BLaER1 treated with 17β-estradiol and CSF1 and Interleukin-3, amounts not matched to agents 10 nM and 100 nM (cell line): ENCODE measurements at regions not wholly inside any gene's neighbourhood (a gene's known extent, or its start where the extent isn't known, plus 50 kb on each side); places are given as distances from the start of the nearest gene placed in this dataset.

Experiments
- H3K27ac ChIP-seq, 11 experiments: shearing (Covaris generic); formaldehyde crosslinking; 2 replicates each; pipeline ENCODE4 v1.8.1; 2022
- H3K27me3 ChIP-seq, 11 experiments: shearing (Covaris generic); formaldehyde crosslinking; 2 replicates each; pipeline ENCODE4 v1.8.1; 2022
- H3K36me3 ChIP-seq, 11 experiments: shearing (Covaris generic); formaldehyde crosslinking; 2 replicates each; pipeline ENCODE4 v1.8.1; 2022
- H3K4me1 ChIP-seq, 10 experiments: shearing (Covaris generic); formaldehyde crosslinking; 2 replicates each; pipeline ENCODE4 v1.8.1; 2022
- H3K4me2 ChIP-seq, 11 experiments: shearing (Covaris generic); formaldehyde crosslinking; 2 replicates each; pipeline ENCODE4 v1.8.1; 2022
- H3K4me3 ChIP-seq, 10 experiments: shearing (Covaris generic); formaldehyde crosslinking; 2 replicates each; pipeline ENCODE4 v1.8.1; 2022
- H3K9ac ChIP-seq, 11 experiments: shearing (Covaris generic); formaldehyde crosslinking; 2 replicates each; pipeline ENCODE4 v1.8.1; 2022
- H3K9me3 ChIP-seq, 11 experiments: shearing (Covaris generic); formaldehyde crosslinking; replicated peaks in 1 of 11; 2 replicates each; pipeline ENCODE4 v1.8.1; 2022
- H4K20me1 ChIP-seq, 11 experiments: shearing (Covaris generic); formaldehyde crosslinking; 2 replicates each; pipeline ENCODE4 v1.8.1; 2022
- Cebpa-rat ChIP-seq, 11 experiments: shearing (Covaris generic); IDR thresholded peaks; 2 replicates each; pipeline ENCODE4 v1.8.1; 2022

GRCh38 chr14:29126865-29127264 lies 360.3 kb downstream of the FOXG1 start:
- no peak overlapping the region for H3K4me3 ChIP-seq
- no peaks in the 10 kb centered on the region for H4K20me1 ChIP-seq
- H3K4me1 ChIP-seq, result no peaks in the 10 kb centered on the region
- H3K4me2 ChIP-seq, result no peak overlapping the region
- no peak overlapping the region for H3K9ac ChIP-seq
- no peaks in the 10 kb centered on the region for H3K36me3 ChIP-seq
- H3K27me3 ChIP-seq, result no peaks in the 10 kb centered on the region
- H3K27ac ChIP-seq, result no peak overlapping the region
- no peaks in the 10 kb centered on the region for H3K9me3 ChIP-seq
- TF ChIP-seq Cebpa-rat (IDR thresholded peaks at IDR 0.05), result no peak

- Histone ChIP-seq H3K4me1 (no peaks in the 10 kb centered on the region), H3K4me3 (no peak overlapping the region), H3K27ac (no peak overlapping the region), H3K36me3 (no peaks in the 10 kb centered on the region), H3K27me3 (no peaks in the 10 kb centered on the region), H3K4me2 (no peak overlapping the region), H3K9me3 (no peaks in the 10 kb centered on the region), H3K9ac (no peak overlapping the region), H4K20me1 (no peaks in the 10 kb centered on the region)
- TF ChIP-seq Cebpa-rat (IDR thresholded peaks at IDR 0.05), result no peak
These were observed 373.4 kb downstream of the FOXG1 start for GRCh38 chr14:29140016-29140415.

GRCh38 chr14:29144621-29145020 lies 378.0 kb downstream of the FOXG1 start:
- no peak overlapping the region for H3K4me3 ChIP-seq
- H3K27ac ChIP-seq, result no peak overlapping the region
- H3K36me3 ChIP-seq, result no peaks in the 10 kb centered on the region
- H3K9me3 ChIP-seq, result no peaks in the 10 kb centered on the region
- no peak overlapping the region for H3K4me2 ChIP-seq
- H3K27me3 ChIP-seq, result no peaks in the 10 kb centered on the region
- H3K4me1 ChIP-seq, result no peaks in the 10 kb centered on the region
- no peak overlapping the region for H3K9ac ChIP-seq
- no peaks in the 10 kb centered on the region for H4K20me1 ChIP-seq
- TF ChIP-seq Cebpa-rat (IDR thresholded peaks at IDR 0.05), result no peak

- Histone ChIP-seq H3K27me3 (no peaks in the 10 kb centered on the region), H4K20me1 (no peaks in the 10 kb centered on the region), H3K9ac (no peak overlapping the region), H3K9me3 (peaks cover 0 to 6% (median 4%) of the 10 kb centered on the region in 11 experiments; a peak in 6 of 22 replicates), H3K4me1 (no peaks in the 10 kb centered on the region), H3K27ac (no peak overlapping the region), H3K36me3 (no peaks in the 10 kb centered on the region), H3K4me3 (no peak overlapping the region), H3K4me2 (no peak overlapping the region)
- TF ChIP-seq Cebpa-rat (IDR thresholded peaks at IDR 0.05), result no peak
These were observed 381.6 kb downstream of the FOXG1 start for GRCh38 chr14:29148221-29148620.

- Histone ChIP-seq H3K4me2 (no peak overlapping the region), H4K20me1 (no peaks in the 10 kb centered on the region), H3K27me3 (no peaks in the 10 kb centered on the region), H3K4me1 (no peaks in the 10 kb centered on the region), H3K9me3 (peaks cover 0 to 6% (median 4%) of the 10 kb centered on the region in 11 experiments; a peak in 6 of 22 replicates), H3K36me3 (no peaks in the 10 kb centered on the region), H3K4me3 (no peak overlapping the region), H3K9ac (no peak overlapping the region), H3K27ac (no peak overlapping the region)
- TF ChIP-seq Cebpa-rat (IDR thresholded peaks at IDR 0.05), result no peak
These were observed 383.2 kb downstream of the FOXG1 start for GRCh38 chr14:29149798-29150197.

GRCh38 chr14:29150659-29151058 lies 384.1 kb downstream of the FOXG1 start:
- H3K4me1 ChIP-seq, result no peaks in the 10 kb centered on the region
- H3K27me3 ChIP-seq, result no peaks in the 10 kb centered on the region
- no peak for TF ChIP-seq Cebpa-rat (IDR thresholded peaks at IDR 0.05)

GRCh38 chr14:29156096-29156495 lies 389.5 kb downstream of the FOXG1 start:
- Histone ChIP-seq H4K20me1 (no peaks in the 10 kb centered on the region), H3K27me3 (no peaks in the 10 kb centered on the region), H3K9ac (no peak overlapping the region), H3K36me3 (no peaks in the 10 kb centered on the region), H3K27ac (no peak overlapping the region), H3K4me3 (no peak overlapping the region), H3K4me2 (no peak overlapping the region), H3K9me3 (peaks cover 0 to under 1% (median 0%) of the 10 kb centered on the region in 11 experiments; a peak in 1 of 22 replicates), H3K4me1 (no peaks in the 10 kb centered on the region)
- TF ChIP-seq Cebpa-rat (IDR thresholded peaks at IDR 0.05), result no peak

More at GRCh38 chr14:29150659-29151058, 384.1 kb downstream of the FOXG1 start:
- Histone ChIP-seq H3K9me3 (peaks cover 0 to 6% (median 4%) of the 10 kb centered on the region in 11 experiments; a peak in 6 of 22 replicates), H4K20me1 (no peaks in the 10 kb centered on the region), H3K36me3 (no peaks in the 10 kb centered on the region), H3K4me2 (no peak overlapping the region), H3K27ac (no peak overlapping the region), H3K9ac (no peak overlapping the region), H3K4me3 (no peak overlapping the region)

GRCh38 chr14:29161593-29161992 lies 395.0 kb downstream of the FOXG1 start:
- TF ChIP-seq Cebpa-rat (IDR thresholded peaks at IDR 0.05), result no peak
- H3K27me3 ChIP-seq, result no peaks in the 10 kb centered on the region
- no peaks in the 10 kb centered on the region for H3K36me3 ChIP-seq
- H3K4me3 ChIP-seq, result no peak overlapping the region
- H3K9ac ChIP-seq, result no peak overlapping the region
- H3K9me3 ChIP-seq, result no peaks in the 10 kb centered on the region
- H3K4me1 ChIP-seq, result peaks cover 0 to 6% (median 0%) of the 10 kb centered on the region in 10 experiments; a peak in 1 of 20 replicates
- no peak overlapping the region for H3K4me2 ChIP-seq
- H4K20me1 ChIP-seq, result no peaks in the 10 kb centered on the region
- no peak overlapping the region for H3K27ac ChIP-seq

- Histone ChIP-seq H3K4me2 (no peak overlapping the region), H3K27me3 (no peaks in the 10 kb centered on the region), H3K9me3 (no peaks in the 10 kb centered on the region), H3K36me3 (no peaks in the 10 kb centered on the region), H3K27ac (no peak overlapping the region), H3K4me1 (peaks cover 0 to 6% (median 0%) of the 10 kb centered on the region in 10 experiments; a peak in 1 of 20 replicates), H3K9ac (no peak overlapping the region), H4K20me1 (no peaks in the 10 kb centered on the region), H3K4me3 (no peak overlapping the region)
- no peak for TF ChIP-seq Cebpa-rat (IDR thresholded peaks at IDR 0.05)
These were observed 396.5 kb downstream of the FOXG1 start for GRCh38 chr14:29163109-29163508.

GRCh38 chr14:29165431-29165830 lies 398.8 kb downstream of the FOXG1 start:
- no peak for TF ChIP-seq Cebpa-rat (IDR thresholded peaks at IDR 0.05)
- Histone ChIP-seq H3K9ac (no peak overlapping the region), H3K4me3 (no peak overlapping the region), H4K20me1 (no peaks in the 10 kb centered on the region), H3K4me1 (peaks cover 0 to 6% (median 0%) of the 10 kb centered on the region in 10 experiments; a peak in 1 of 20 replicates), H3K36me3 (no peaks in the 10 kb centered on the region), H3K9me3 (peaks cover 0 to 12% (median 0%) of the 10 kb centered on the region in 11 experiments; a peak in 2 of 22 replicates), H3K4me2 (peak overlapping the region in 2 of 11 experiments; percentile 17 to 20; a peak in 1 of 22 replicates), H3K27me3 (no peaks in the 10 kb centered on the region), H3K27ac (no peak overlapping the region)
